Right cardiac atrium (tissue), 5 donors: ENCODE measurements at regions not wholly inside any gene's neighbourhood (a gene's known extent, or its start where the extent isn't known, plus 50 kb on each side); places are given as distances from the start of the nearest gene placed in this dataset.

ENCODE experiments used
- ATAC-seq, 2 donors: fragments of 200-7000 bp; cut with Tn5 transposase; one replicate each; pipeline versions ENCODE4 v1.8.0 to v1.9.1; 2020; ENCODE audit warnings: moderate library complexity in 2 of 2, mild to moderate bottlenecking in 1 of 2
- DNase-seq, 3 donors: peaks; one replicate each; pipeline ENCODE4 v3.0.0-alpha.2; 2020
- H3K27ac ChIP-seq: one replicate; pipeline ENCODE4 v1.5.1; 2013; ENCODE audit warnings: mild to moderate bottlenecking, low read length, control low read depth, moderate library complexity
- H3K27me3 ChIP-seq: one replicate; pipeline ENCODE4 v1.6.1; 2013; ENCODE audit not compliant: control insufficient read depth, insufficient read depth
- H3K4me1 ChIP-seq: one replicate; pipeline ENCODE4 v1.6.1; 2013; ENCODE audit warnings: low read length; ENCODE audit not compliant: control insufficient read depth, insufficient read depth
- H3K4me3 ChIP-seq: one replicate; pipeline ENCODE4 v1.5.1; 2013; ENCODE audit warnings: low read length, control low read depth
- H3K9me3 ChIP-seq: one replicate; pipeline ENCODE4 v1.6.1; 2013; ENCODE audit warnings: low read length; ENCODE audit not compliant: control insufficient read depth
- WGBS: extraction: QIAGEN DNeasy Blood & Tissue Kit; methylation state at CpG from one replicate; pipeline ENCODE4 v1.1.7; 2013; 5-methylcytosine and 5-hydroxymethylcytosine counted together
- intact Hi-C, 4 donors: fragments of 100-400 bp; cut with DNase I; formaldehyde crosslinking; loops; one replicate each; pipeline versions ENCODE4 v1.11.0 to v1.14.0; 2022 to 2023
- donor health status: healthy with polysubstance abuse.
- donor health status: DM: no; HTN: yes; CAD: no.
- donor health status: DM: no; HTN: no; CAD: no.
- donor health status: DM: no; HTN: yes; CAD: no; lungs with severe emphysema.
- donor health status: DM: yes; HTN: yes; CAD: no.

GRCh38 chr2:103284750-103285149 is 522.9 kb downstream of the TMEM182 start:
- Histone ChIP-seq H3K27me3 (no peaks in the 10 kb centered on the region), H3K4me3 (no peak overlapping the region), H3K27ac (no peak overlapping the region), H3K4me1 (no peaks in the 10 kb centered on the region), H3K9me3 (no peaks in the 10 kb centered on the region)
- ATAC-seq, result no peak
- WGBS, result 48% methylated on average over 4 of the region's 4 CpGs
- intact Hi-C loops, result no loop called here
- DNase-seq, result no peak

GRCh38 chr2:103285354-103285753 is 523.5 kb downstream of the TMEM182 start:
- intact Hi-C loops, result no loop called here
- Histone ChIP-seq H3K27ac (no peak overlapping the region), H3K27me3 (no peaks in the 10 kb centered on the region), H3K4me3 (no peak overlapping the region), H3K4me1 (no peaks in the 10 kb centered on the region), H3K9me3 (no peaks in the 10 kb centered on the region)
- WGBS, result 60% methylated on average over 3 of the region's 3 CpGs
- ATAC-seq (no peak), DNase-seq (no peak)

- H3K27ac ChIP-seq, result no peak overlapping the region
- DNase-seq, result no peak
- ATAC-seq, result no peak
- 77% methylated on average over 4 of the region's 4 CpGs for WGBS
- no peak overlapping the region for H3K4me3 ChIP-seq
- H3K4me1 ChIP-seq, result no peaks in the 10 kb centered on the region
- no peaks in the 10 kb centered on the region for H3K27me3 ChIP-seq
- intact Hi-C loops, result no loop called here
- no peaks in the 10 kb centered on the region for H3K9me3 ChIP-seq
Measured at GRCh38 chr2:103287746-103288145, 525.9 kb downstream of the TMEM182 start.

GRCh38 chr2:103288696-103289095 is 526.9 kb downstream of the TMEM182 start:
- H3K4me3 ChIP-seq, result no peak overlapping the region
- DNase-seq, result no peak
- intact Hi-C loops, result no loop called here
- no peak overlapping the region for H3K27ac ChIP-seq
- no peaks in the 10 kb centered on the region for H3K9me3 ChIP-seq
- ATAC-seq, result no peak
- no peaks in the 10 kb centered on the region for H3K4me1 ChIP-seq
- no peaks in the 10 kb centered on the region for H3K27me3 ChIP-seq
- 58% methylated on average over 5 of the region's 5 CpGs for WGBS

- Histone ChIP-seq H3K27ac (no peak overlapping the region), H3K9me3 (no peaks in the 10 kb centered on the region), H3K27me3 (no peaks in the 10 kb centered on the region), H3K4me1 (no peaks in the 10 kb centered on the region), H3K4me3 (no peak overlapping the region)
- intact Hi-C loops, result no loop called here
- ATAC-seq (peak in 1 of 2 donors; percentile 28), DNase-seq (no peak)
- WGBS, result 21% methylated on average over 5 of the region's 5 CpGs
Measured at GRCh38 chr2:103289105-103289725, 527.4 kb downstream of the TMEM182 start.

GRCh38 chr2:103292573-103292972 is 530.7 kb downstream of the TMEM182 start:
- Histone ChIP-seq H3K4me3 (no peak overlapping the region), H3K27ac (no peak overlapping the region), H3K4me1 (no peaks in the 10 kb centered on the region), H3K9me3 (no peaks in the 10 kb centered on the region), H3K27me3 (no peaks in the 10 kb centered on the region)
- DNase-seq (no peak), ATAC-seq (no peak)
- 49% methylated on average over 6 of the region's 6 CpGs for whole genome bisulfite sequencing
- intact Hi-C loops, result no loop called here

- intact Hi-C loops, result no loop called here
- H3K9me3 ChIP-seq, result no peaks in the 10 kb centered on the region
- H3K4me1 ChIP-seq, result no peaks in the 10 kb centered on the region
- WGBS, result 22% methylated on average over 16 of the region's 16 CpGs
- H3K27ac ChIP-seq, result no peak overlapping the region
- no peak overlapping the region for H3K4me3 ChIP-seq
- ATAC-seq (no peak), DNase-seq (no peak)
- no peaks in the 10 kb centered on the region for H3K27me3 ChIP-seq
Measured at GRCh38 chr2:103293067-103293741, 531.4 kb downstream of the TMEM182 start.

GRCh38 chr2:103293742-103294077 is 531.9 kb downstream of the TMEM182 start:
- Histone ChIP-seq H3K4me3 (no peak overlapping the region), H3K4me1 (no peaks in the 10 kb centered on the region), H3K27me3 (no peaks in the 10 kb centered on the region), H3K9me3 (no peaks in the 10 kb centered on the region), H3K27ac (no peak overlapping the region)
- intact Hi-C loops, result no loop called here
- DNase-seq (no peak), ATAC-seq (no peak)
- WGBS, result 32% methylated on average over 3 of the region's 3 CpGs

- Histone ChIP-seq H3K4me3 (no peak overlapping the region), H3K4me1 (no peaks in the 10 kb centered on the region), H3K27ac (no peak overlapping the region), H3K9me3 (no peaks in the 10 kb centered on the region), H3K27me3 (no peaks in the 10 kb centered on the region)
- 75% methylated on average over 7 of the region's 7 CpGs for WGBS
- intact Hi-C loops, result no loop called here
- ATAC-seq (no peak), DNase-seq (no peak)
Measured at GRCh38 chr2:103294420-103294819, 532.6 kb downstream of the TMEM182 start.

GRCh38 chr2:103295591-103295990 is 533.8 kb downstream of the TMEM182 start:
- no peak overlapping the region for H3K27ac ChIP-seq
- 81% methylated on average over 2 of the region's 2 CpGs for WGBS
- no peaks in the 10 kb centered on the region for H3K4me1 ChIP-seq
- no peaks in the 10 kb centered on the region for H3K9me3 ChIP-seq
- H3K27me3 ChIP-seq, result no peaks in the 10 kb centered on the region
- DNase-seq (no peak), ATAC-seq (no peak)
- no peak overlapping the region for H3K4me3 ChIP-seq
- intact Hi-C loops, result no loop called here

GRCh38 chr2:103324671-103325070 is 562.8 kb downstream of the TMEM182 start:
- 76% methylated on average over 2 of the region's 2 CpGs for WGBS
- Histone ChIP-seq H3K27me3 (no peaks in the 10 kb centered on the region), H3K27ac (no peak overlapping the region), H3K4me1 (no peaks in the 10 kb centered on the region), H3K4me3 (no peak overlapping the region), H3K9me3 (no peaks in the 10 kb centered on the region)
- intact Hi-C loops, result no loop called here
- no peak for ATAC-seq
- no peak for DNase-seq

- WGBS, result 68% methylated on average over 2 of the region's 2 CpGs
- DNase-seq (no peak), ATAC-seq (no peak)
- Histone ChIP-seq H3K27me3 (no peaks in the 10 kb centered on the region), H3K4me3 (no peak overlapping the region), H3K4me1 (no peaks in the 10 kb centered on the region), H3K9me3 (no peaks in the 10 kb centered on the region), H3K27ac (no peak overlapping the region)
- intact Hi-C loops, result no loop called here
Measured at GRCh38 chr2:103327386-103327785, 565.6 kb downstream of the TMEM182 start.
